ENCODE measurements at regions not wholly inside any gene's neighbourhood (a gene's known extent, or its start where the extent isn't known, plus 50 kb on each side); places are given as distances from the start of the nearest gene placed in this dataset.

DNA sequence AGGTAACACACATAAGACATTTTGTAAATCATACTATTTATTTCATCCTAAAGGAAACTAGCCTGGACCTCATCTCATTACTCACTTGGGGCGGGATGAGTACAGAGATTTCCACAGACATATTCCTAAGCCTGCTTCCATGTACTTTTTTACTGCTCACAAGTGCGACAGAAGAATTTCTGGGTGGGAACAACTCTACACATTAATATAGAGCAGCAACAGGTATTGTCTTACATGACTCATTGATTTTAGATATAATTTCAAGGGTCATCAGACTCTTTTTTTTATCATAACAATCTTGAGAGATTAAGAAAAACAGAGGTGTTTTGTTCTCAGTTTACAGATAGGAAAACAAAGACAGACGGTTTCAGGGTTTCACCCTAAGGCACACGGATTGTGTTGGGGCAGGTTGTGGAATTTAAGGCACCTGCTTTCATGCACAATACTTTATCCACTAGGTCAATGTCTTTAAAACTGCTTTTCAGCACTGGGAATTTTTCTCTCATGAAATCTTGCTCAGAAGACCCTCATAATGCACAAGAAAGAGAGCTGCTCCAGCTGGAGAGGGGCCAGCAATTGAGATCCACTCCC lies 186.7 kb upstream of the CDIN1 start:
- no peak for DNase-seq (ENCODE audit: low spot score)
- Histone ChIP-seq H3K4me3 (no peak overlapping the region), H3K4me1 (replicated peaks) (no peaks in the 10 kb centered on the region), H3K27me3 (replicated peaks; ENCODE audit: insufficient read depth) (no peaks in the 10 kb centered on the region), H3K27ac (no peak overlapping the region), H3K9me3 (no peaks in the 10 kb centered on the region), H3K36me3 (no peaks in the 10 kb centered on the region)
- TF ChIP-seq, protein P1, sequence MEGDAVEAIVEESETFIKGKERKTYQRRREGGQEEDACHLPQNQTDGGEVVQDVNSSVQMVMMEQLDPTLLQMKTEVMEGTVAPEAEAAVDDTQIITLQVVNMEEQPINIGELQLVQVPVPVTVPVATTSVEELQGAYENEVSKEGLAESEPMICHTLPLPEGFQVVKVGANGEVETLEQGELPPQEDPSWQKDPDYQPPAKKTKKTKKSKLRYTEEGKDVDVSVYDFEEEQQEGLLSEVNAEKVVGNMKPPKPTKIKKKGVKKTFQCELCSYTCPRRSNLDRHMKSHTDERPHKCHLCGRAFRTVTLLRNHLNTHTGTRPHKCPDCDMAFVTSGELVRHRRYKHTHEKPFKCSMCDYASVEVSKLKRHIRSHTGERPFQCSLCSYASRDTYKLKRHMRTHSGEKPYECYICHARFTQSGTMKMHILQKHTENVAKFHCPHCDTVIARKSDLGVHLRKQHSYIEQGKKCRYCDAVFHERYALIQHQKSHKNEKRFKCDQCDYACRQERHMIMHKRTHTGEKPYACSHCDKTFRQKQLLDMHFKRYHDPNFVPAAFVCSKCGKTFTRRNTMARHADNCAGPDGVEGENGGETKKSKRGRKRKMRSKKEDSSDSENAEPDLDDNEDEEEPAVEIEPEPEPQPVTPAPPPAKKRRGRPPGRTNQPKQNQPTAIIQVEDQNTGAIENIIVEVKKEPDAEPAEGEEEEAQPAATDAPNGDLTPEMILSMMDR (IDR thresholded peaks at IDR 0.05): no peak
- TF ChIP-seq POLR2AphosphoS5 (IDR thresholded peaks at IDR 0.05): no peak
- TF ChIP-seq POLR2A (IDR thresholded peaks at IDR 0.05): no peak
- 49% methylated on average over 4 of the region's 4 CpGs for WGBS
- intact Hi-C loops (cut with DNase I): no loop called here

DNA sequence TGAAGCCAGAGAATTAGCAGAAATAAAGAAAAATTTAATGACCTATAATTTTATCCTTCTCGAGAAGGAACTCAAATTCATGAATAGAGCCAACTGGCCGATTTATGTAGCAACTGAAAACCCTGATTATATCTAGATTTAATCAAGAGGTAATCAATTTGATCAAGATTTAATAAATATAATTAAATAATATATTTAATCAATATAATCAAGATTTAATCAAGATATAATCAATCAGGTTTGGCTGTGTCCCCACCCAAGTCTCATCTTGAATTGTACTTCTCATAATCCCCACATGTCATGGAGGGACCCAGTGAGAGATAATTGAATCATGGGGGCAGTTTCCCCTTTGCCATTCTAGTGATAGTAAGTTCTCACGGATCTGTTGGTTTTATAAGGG lies 181.2 kb upstream of the CDIN1 start:
- DNase-seq (ENCODE audit: low spot score): no peak
- WGBS: 98% methylated on average over 3 of the region's 3 CpGs
- Histone ChIP-seq H3K36me3 (no peaks in the 10 kb centered on the region), H3K4me1 (replicated peaks) (no peaks in the 10 kb centered on the region), H3K27me3 (replicated peaks; ENCODE audit: insufficient read depth) (no peaks in the 10 kb centered on the region), H3K4me3 (no peak overlapping the region), H3K27ac (no peak overlapping the region), H3K9me3 (no peaks in the 10 kb centered on the region)
- intact Hi-C loops (cut with DNase I): no loop called here
- TF ChIP-seq POLR2A (IDR thresholded peaks at IDR 0.05): no peak
- no peak for TF ChIP-seq POLR2AphosphoS5 (IDR thresholded peaks at IDR 0.05)
- TF ChIP-seq, protein P1 (IDR thresholded peaks at IDR 0.05): no peak

GRCh38 chr15:36399276-36399675 lies 180.2 kb upstream of the CDIN1 start:
- no peaks in the 10 kb centered on the region for H3K4me1 ChIP-seq (replicated peaks)
- DNase-seq (ENCODE audit: low spot score): no peak
- 93% methylated on average over 9 of the region's 9 CpGs for WGBS

GRCh38 chr15:36400936-36401585 lies 178.4 kb upstream of the CDIN1 start:
- H3K27ac ChIP-seq: no peak overlapping the region
- WGBS: 86% methylated on average over 3 of the region's 3 CpGs
- H3K4me1 ChIP-seq (replicated peaks): no peaks in the 10 kb centered on the region
- H3K27me3 ChIP-seq (replicated peaks; ENCODE audit: insufficient read depth): no peaks in the 10 kb centered on the region
- H3K36me3 ChIP-seq: no peaks in the 10 kb centered on the region
- no peak for TF ChIP-seq POLR2AphosphoS5 (IDR thresholded peaks at IDR 0.05)
- TF ChIP-seq POLR2A (IDR thresholded peaks at IDR 0.05): no peak
- TF ChIP-seq, protein P1 (IDR thresholded peaks at IDR 0.05): no peak
- H3K9me3 ChIP-seq: no peaks in the 10 kb centered on the region
- no peak overlapping the region for H3K4me3 ChIP-seq
- DNase-seq (ENCODE audit: low spot score): no peak
- intact Hi-C loops (cut with DNase I): no loop called here

More at GRCh38 chr15:36399276-36399675, 180.2 kb upstream of the CDIN1 start:
- no peak overlapping the region for H3K4me3 ChIP-seq
- intact Hi-C loops (cut with DNase I): no loop called here
- H3K36me3 ChIP-seq: no peaks in the 10 kb centered on the region
- no peaks in the 10 kb centered on the region for H3K9me3 ChIP-seq
- H3K27me3 ChIP-seq (replicated peaks; ENCODE audit: insufficient read depth): no peaks in the 10 kb centered on the region
- no peak overlapping the region for H3K27ac ChIP-seq
- no peak for TF ChIP-seq POLR2AphosphoS5 (IDR thresholded peaks at IDR 0.05)

- intact Hi-C loops (cut with DNase I): no loop called here
- WGBS: 70% methylated on average over 3 of the region's 3 CpGs
- no peaks in the 10 kb centered on the region for H3K36me3 ChIP-seq
These were observed 177.8 kb upstream of the CDIN1 start for GRCh38 chr15:36401586-36401966.

More at GRCh38 chr15:36401586-36401966, 177.8 kb upstream of the CDIN1 start:
- H3K4me1 ChIP-seq (replicated peaks): no peaks in the 10 kb centered on the region
- H3K27me3 ChIP-seq (replicated peaks; ENCODE audit: insufficient read depth): no peaks in the 10 kb centered on the region
- TF ChIP-seq POLR2A (IDR thresholded peaks at IDR 0.05) (no peak), POLR2AphosphoS5 (IDR thresholded peaks at IDR 0.05) (no peak)
- TF ChIP-seq, protein P1 (IDR thresholded peaks at IDR 0.05): no peak
- no peak overlapping the region for H3K4me3 ChIP-seq
- H3K9me3 ChIP-seq: no peaks in the 10 kb centered on the region
- no peak overlapping the region for H3K27ac ChIP-seq
- DNase-seq (ENCODE audit: low spot score): no peak

Data from prostate gland (tissue), 2 donors.